H1 (cell line): ENCODE measurements at regions not wholly inside any gene's neighbourhood (a gene's known extent, or its start where the extent isn't known, plus 50 kb on each side); places are given as distances from the start of the nearest gene placed in this dataset.

Source experiments
- BCL11A ChIP-seq, 2 experiments: IDR thresholded peaks; one replicate each; pipeline ENCODE4 v1.6.1; 2011; ENCODE audit warnings: low read depth in 2 of 2, low read length in 2 of 2, mild to moderate bottlenecking in 2 of 2
- CHD1 ChIP-seq: IDR thresholded peaks from 2 replicates; pipeline ENCODE4 v1.6.1; 2012; ENCODE audit warnings: low read depth, low read length, improper control_type of control experiment
- CTBP2 ChIP-seq: IDR thresholded peaks from 2 replicates; pipeline ENCODE4 v1.7.0; 2011; ENCODE audit warnings: borderline replicate concordance, mild to moderate bottlenecking, moderate library complexity, mixed read lengths, low read length; ENCODE audit not compliant: insufficient read depth, insufficient read length
- POLR2AphosphoS5 ChIP-seq: IDR thresholded peaks from 2 replicates; pipeline ENCODE4 v1.6.1; 2011; ENCODE audit warnings: low read depth, low read length
- SP4 ChIP-seq: IDR thresholded peaks from 2 replicates; pipeline ENCODE4 v1.6.1; 2012; ENCODE audit warnings: low read length, inconsistent platforms
- SRF ChIP-seq: IDR thresholded peaks from 2 replicates; pipeline ENCODE4 v1.6.1; 2011; ENCODE audit warnings: mild to moderate bottlenecking, low read depth, low read length, moderate library complexity
- SUZ12 ChIP-seq: fragments of 200-600 bp; sonication (generic); IDR thresholded peaks from 2 replicates; pipeline ENCODE4 v1.6.1; 2012; ENCODE audit warnings: mild to moderate bottlenecking, inconsistent platforms, low read length, moderate library complexity, mixed read lengths
- TAF1 ChIP-seq: IDR thresholded peaks from 2 replicates; pipeline ENCODE4 v1.6.1; 2011; ENCODE audit warnings: mild to moderate bottlenecking, low read depth, low read length
- TF ChIP-seq, protein P1 (sequence below), 3 experiments: IDR thresholded peaks; 1 replicate in 2 of 3; 2 replicates in 1 of 3; pipeline versions ENCODE4 v1.5.1 to v1.6.1; 2011; ENCODE audit warnings: low read length in 3 of 3, mild to moderate bottlenecking in 3 of 3, inconsistent platforms in 2 of 3, low read depth in 1 of 3, moderate library complexity in 1 of 3; ENCODE audit not compliant: insufficient read depth in 1 of 3; ENCODE audit errors: control extremely low read depth in 1 of 3

DNA sequence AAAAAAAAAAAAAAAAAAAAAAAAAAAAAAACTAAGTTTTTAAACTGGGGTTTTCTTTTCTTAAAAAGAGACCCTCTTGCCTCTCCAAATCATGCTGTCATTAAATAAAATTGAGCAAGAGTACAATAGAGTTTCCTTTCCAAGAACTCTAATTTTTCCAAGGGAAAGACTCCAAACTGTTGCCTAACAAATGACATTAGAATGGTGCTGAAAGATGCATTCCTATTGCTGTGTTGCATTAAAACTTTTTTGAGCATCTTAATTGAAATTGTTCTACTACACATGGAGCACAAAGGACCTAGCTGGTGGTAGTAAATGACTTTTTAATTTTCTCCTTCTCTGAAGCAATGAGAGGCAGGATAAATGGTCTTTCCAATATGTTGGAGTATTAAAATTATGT lies 469.1 kb upstream of the ARHGEF26 start (continued):
- TF ChIP-seq SUZ12 (no peak), CHD1 (no peak), BCL11A (IDR thresholded peaks at IDR 0.05; ENCODE audit: low read depth in 2 of 2, low read length in 2 of 2) (no peak), CTBP2 (no peak), SRF (no peak), SP4 (no peak), TAF1 (no peak), POLR2AphosphoS5 (no peak)
- TF ChIP-seq, protein P1, sequence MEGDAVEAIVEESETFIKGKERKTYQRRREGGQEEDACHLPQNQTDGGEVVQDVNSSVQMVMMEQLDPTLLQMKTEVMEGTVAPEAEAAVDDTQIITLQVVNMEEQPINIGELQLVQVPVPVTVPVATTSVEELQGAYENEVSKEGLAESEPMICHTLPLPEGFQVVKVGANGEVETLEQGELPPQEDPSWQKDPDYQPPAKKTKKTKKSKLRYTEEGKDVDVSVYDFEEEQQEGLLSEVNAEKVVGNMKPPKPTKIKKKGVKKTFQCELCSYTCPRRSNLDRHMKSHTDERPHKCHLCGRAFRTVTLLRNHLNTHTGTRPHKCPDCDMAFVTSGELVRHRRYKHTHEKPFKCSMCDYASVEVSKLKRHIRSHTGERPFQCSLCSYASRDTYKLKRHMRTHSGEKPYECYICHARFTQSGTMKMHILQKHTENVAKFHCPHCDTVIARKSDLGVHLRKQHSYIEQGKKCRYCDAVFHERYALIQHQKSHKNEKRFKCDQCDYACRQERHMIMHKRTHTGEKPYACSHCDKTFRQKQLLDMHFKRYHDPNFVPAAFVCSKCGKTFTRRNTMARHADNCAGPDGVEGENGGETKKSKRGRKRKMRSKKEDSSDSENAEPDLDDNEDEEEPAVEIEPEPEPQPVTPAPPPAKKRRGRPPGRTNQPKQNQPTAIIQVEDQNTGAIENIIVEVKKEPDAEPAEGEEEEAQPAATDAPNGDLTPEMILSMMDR (IDR thresholded peaks at IDR 0.05; ENCODE audit: control extremely low read depth in 1 of 3, insufficient read depth in 1 of 3, low read depth in 1 of 3, low read length in 3 of 3), result no peak
